GM10266 (cell line): ENCODE measurements at regions not wholly inside any gene's neighbourhood (a gene's known extent, or its start where the extent isn't known, plus 50 kb on each side); places are given as distances from the start of the nearest gene placed in this dataset.

Experiments
- DNase-seq: peaks from one replicate; pipeline ENCODE4 v3.0.0; 2012; ENCODE audit errors: extremely low spot score
- CTCF ChIP-seq: IDR thresholded peaks from 2 replicates; pipeline ENCODE4 v1.5.1; 2012; ENCODE audit warnings: mild to moderate bottlenecking, low read depth; ENCODE audit not compliant: control insufficient read depth, insufficient read depth; ENCODE audit errors: missing control alignments

DNA sequence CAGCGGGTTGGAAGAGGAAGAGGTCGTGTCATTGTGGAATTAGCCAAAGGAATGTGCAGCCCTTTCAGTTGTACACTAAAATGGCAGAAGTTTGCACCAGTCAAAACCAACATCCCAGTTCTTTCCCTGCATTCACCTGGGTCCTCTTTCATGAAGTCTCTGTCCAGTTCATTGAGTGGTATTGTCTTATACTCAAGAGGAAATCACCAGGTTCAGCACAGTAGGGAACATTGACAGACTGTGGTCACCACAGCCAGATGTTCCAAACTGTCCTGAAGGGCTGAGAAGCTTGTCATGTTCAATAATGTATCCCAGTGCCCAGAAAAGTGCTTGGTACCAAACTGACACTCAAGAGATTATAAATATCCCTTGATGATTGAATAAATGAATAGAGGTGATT lies 131.6 kb downstream of the GLUL start:
- no peak for TF ChIP-seq CTCF
- DNase-seq: no peak

DNA sequence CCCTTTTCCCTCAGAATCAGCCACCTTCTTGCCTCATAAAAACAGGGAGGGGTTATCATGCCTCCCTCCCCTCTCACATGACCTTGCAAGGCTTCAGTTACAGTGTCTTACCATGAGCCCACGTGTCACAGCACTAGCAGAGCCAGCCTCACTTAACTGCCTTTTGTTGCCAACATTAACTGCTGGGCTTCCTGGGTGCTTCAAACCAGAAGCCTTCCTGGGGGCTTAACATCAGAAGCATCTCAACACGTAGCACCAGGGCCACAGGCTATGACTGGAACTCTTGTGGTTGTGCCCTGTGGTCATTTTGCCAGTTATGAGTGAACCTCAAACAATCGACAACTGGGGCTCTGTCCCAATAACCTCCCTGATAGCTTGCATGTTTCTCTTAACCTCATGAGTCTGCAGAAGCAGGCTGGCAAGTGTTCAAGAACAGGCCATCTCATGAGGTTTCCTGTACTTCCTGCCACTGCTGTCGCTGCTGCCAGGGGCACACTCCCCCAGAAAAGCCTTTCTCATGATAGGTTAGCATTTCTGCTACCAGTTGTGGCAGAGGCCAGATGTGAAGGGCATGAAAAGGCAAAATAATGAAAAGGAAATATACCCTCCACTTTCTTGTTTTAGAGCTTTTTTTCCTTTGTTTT lies 132.2 kb downstream of the GLUL start:
- no peak for TF ChIP-seq CTCF
- no peak for DNase-seq

DNA sequence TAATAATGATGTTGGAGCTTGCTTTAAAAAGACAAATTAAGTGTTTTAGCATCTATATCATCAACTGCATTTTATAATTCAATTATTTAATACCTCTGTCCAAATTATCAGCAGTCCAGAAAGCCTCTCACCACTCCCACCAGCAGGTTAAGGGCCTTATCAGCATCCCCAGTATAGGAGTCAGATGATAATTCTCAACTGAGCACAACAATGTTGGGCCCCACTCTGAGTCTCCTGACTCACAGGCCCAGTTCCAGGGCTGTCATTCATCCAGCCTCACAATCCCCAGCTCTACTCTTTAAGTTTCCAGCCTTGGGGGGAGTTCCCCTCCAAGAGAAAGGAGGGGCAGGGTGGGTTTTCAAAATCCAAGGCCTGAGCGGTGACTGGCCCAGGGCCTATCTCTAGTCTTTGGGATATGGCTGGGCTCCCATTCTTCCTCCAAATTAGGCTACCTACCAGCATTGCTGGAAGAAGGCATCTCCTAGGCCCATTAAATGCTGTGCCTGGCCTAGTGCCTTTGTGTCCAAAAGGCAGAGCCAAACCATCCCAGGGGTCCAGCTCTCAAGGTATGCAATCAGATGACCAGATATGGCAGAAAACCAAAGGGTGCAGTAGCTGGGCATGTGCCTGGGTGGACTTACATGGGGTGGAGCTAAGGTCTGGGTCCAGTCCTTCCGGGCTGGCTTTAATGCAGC lies 134.1 kb downstream of the GLUL start:
- no peak for TF ChIP-seq CTCF

DNA sequence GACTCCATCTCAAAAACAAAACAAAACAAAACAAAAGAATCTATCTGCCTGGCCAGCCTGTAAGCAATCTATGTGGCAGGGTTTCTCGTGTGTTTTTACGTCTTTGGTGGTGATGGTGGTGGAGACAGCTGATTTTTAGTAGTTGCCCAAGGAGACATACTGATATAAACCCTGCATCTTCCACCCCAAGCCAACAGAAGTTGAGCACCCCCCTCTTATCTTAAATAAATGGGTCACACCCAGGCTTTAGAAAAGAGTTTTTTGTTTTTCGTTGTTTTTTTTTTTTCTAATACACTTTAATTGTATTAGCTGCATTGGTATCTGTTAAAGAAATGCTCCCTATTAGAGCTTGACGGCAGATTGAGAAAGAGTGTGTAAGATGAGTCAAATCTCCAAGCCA lies 134.7 kb downstream of the GLUL start:
- TF ChIP-seq CTCF: no peak
- no peak for DNase-seq

More for the DNA sequence above, 134.1 kb downstream of the GLUL start:
- no peak for DNase-seq

DNA sequence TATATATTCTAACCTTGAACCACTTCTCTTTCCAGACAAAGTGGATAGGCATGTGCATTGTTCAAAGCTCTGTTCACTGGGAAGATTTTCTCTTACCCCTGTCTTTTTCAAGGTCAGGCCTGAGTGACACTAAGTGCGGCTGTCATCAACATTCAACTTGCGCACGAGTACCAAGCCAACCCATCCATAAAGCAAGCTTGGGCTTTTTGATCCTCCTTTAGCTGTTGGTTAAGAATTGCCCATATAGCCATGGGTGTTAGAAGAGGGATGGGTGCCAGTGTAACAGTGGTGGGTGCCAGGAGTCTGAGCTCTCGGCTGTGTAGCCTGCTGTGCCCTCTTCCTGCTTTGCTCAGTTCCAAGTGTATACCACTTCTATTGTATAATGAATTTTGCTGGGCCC lies 136.1 kb downstream of the GLUL start:
- TF ChIP-seq CTCF: no peak
- DNase-seq: no peak

DNA sequence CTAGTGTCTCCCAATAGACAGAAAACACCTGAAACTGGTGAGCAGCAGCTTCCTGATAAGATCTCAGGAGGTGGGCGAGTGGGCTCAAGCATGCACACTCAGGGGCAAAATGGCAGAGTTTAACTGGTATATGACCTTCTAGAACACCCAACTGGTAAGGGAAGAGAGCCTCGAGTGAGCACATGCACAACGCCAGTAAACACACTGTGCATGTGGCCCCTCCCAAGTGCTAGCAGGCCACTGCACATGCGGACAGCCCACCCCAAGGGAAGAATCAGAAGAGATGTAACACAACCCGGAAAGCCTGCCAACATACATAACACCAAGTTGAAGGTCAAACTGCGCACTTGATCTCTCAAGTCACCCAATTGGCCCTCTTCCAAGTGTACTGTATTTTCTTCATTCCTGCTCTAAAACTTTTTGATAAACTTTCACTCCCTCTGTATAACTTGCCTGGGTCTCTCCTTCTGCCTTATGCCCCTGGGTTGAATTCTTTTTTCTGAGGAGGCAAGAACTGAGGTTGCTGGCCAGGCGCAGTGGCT lies 138.2 kb downstream of the GLUL start:
- no peak for DNase-seq
- no peak for TF ChIP-seq CTCF

GRCh38 chr1:182251561-182251960 lies 140.0 kb downstream of the GLUL start:
- no peak for TF ChIP-seq CTCF
- no peak for DNase-seq
